Activated naive CD8-positive, alpha-beta T cell treated with anti-CD3 and anti-CD28 coated beads for 36 hours (primary cell): ENCODE measurements at regions not wholly inside any gene's neighbourhood (a gene's known extent, or its start where the extent isn't known, plus 50 kb on each side); places are given as distances from the start of the nearest gene placed in this dataset.
A peak's percentile ranks its signal among the peaks of the same experiment; 100 is the strongest.

Experiments used
- DNase-seq: peaks from one replicate; pipeline ENCODE4 v3.0.0; 2021
- H3K27ac Mint-ChIP-seq: one replicate; pipeline ENCODE4 v1.8.0; 2022; ENCODE audit warnings: mild to moderate bottlenecking, moderate library complexity, mixed read lengths
- H3K27me3 Mint-ChIP-seq: one replicate; pipeline ENCODE4 v1.8.0; 2022; ENCODE audit warnings: mild to moderate bottlenecking, mixed read lengths
- H3K36me3 Mint-ChIP-seq: one replicate; pipeline ENCODE4 v1.8.0; 2021; ENCODE audit warnings: mild to moderate bottlenecking, mixed read lengths
- H3K4me1 Mint-ChIP-seq: one replicate; pipeline ENCODE4 v1.8.0; 2021; ENCODE audit warnings: mixed read lengths
- H3K4me3 Mint-ChIP-seq: one replicate; pipeline ENCODE4 v1.8.0; 2022; ENCODE audit warnings: mild to moderate bottlenecking, moderate library complexity, mixed read lengths
- H3K9me3 Mint-ChIP-seq: one replicate; pipeline ENCODE4 v1.8.0; 2022; ENCODE audit warnings: mixed read lengths

GRCh38 chr3:31275038-31275572, 257.6 kb upstream of the STT3B start:
- no peaks in the 10 kb centered on the region for H3K36me3 Mint-ChIP-seq
- peaks cover 13% of the 10 kb centered on the region for H3K4me1 Mint-ChIP-seq
- no peaks in the 10 kb centered on the region for H3K27me3 Mint-ChIP-seq
- DNase-seq, result no peak
- H3K27ac Mint-ChIP-seq, result no peak overlapping the region
- no peaks in the 10 kb centered on the region for H3K9me3 Mint-ChIP-seq
- no peak overlapping the region for H3K4me3 Mint-ChIP-seq

GRCh38 chr3:31275583-31275982, 257.1 kb upstream of the STT3B start:
- Mint-ChIP-seq H3K4me3 (no peak overlapping the region), H3K36me3 (no peaks in the 10 kb centered on the region), H3K4me1 (peaks cover 13% of the 10 kb centered on the region), H3K9me3 (no peaks in the 10 kb centered on the region), H3K27me3 (no peaks in the 10 kb centered on the region), H3K27ac (no peak overlapping the region)
- DNase-seq, result no peak

- Mint-ChIP-seq H3K36me3 (no peaks in the 10 kb centered on the region), H3K27ac (no peak overlapping the region), H3K4me1 (peaks cover 9% of the 10 kb centered on the region), H3K4me3 (no peak overlapping the region), H3K27me3 (no peaks in the 10 kb centered on the region), H3K9me3 (no peaks in the 10 kb centered on the region)
- DNase-seq, result no peak
Observed at GRCh38 chr3:31277582-31277981, 255.1 kb upstream of the STT3B start.

GRCh38 chr3:31278532-31278931, 254.2 kb upstream of the STT3B start:
- no peak for DNase-seq
- Mint-ChIP-seq H3K9me3 (no peaks in the 10 kb centered on the region), H3K4me3 (no peak overlapping the region), H3K27me3 (no peaks in the 10 kb centered on the region), H3K36me3 (no peaks in the 10 kb centered on the region), H3K4me1 (peaks cover 9% of the 10 kb centered on the region), H3K27ac (no peak overlapping the region)

GRCh38 chr3:31284776-31285175, 247.9 kb upstream of the STT3B start:
- H3K9me3 Mint-ChIP-seq, result no peaks in the 10 kb centered on the region
- H3K27me3 Mint-ChIP-seq, result no peaks in the 10 kb centered on the region
- peaks cover 13% of the 10 kb centered on the region for H3K4me1 Mint-ChIP-seq
- no peaks in the 10 kb centered on the region for H3K36me3 Mint-ChIP-seq
- no peak for DNase-seq
- no peak overlapping the region for H3K27ac Mint-ChIP-seq
- H3K4me3 Mint-ChIP-seq, result no peak overlapping the region

- H3K27ac Mint-ChIP-seq, result no peak overlapping the region
- no peaks in the 10 kb centered on the region for H3K9me3 Mint-ChIP-seq
- no peaks in the 10 kb centered on the region for H3K36me3 Mint-ChIP-seq
- DNase-seq, result no peak
- no peak overlapping the region for H3K4me3 Mint-ChIP-seq
- H3K27me3 Mint-ChIP-seq, result no peaks in the 10 kb centered on the region
- H3K4me1 Mint-ChIP-seq, result peaks cover 13% of the 10 kb centered on the region
Observed at GRCh38 chr3:31285833-31286486, 246.8 kb upstream of the STT3B start.

GRCh38 chr3:31288224-31288623, 244.5 kb upstream of the STT3B start:
- no peaks in the 10 kb centered on the region for H3K9me3 Mint-ChIP-seq
- no peak overlapping the region for H3K4me3 Mint-ChIP-seq
- peaks cover 13% of the 10 kb centered on the region for H3K4me1 Mint-ChIP-seq
- no peak overlapping the region for H3K27ac Mint-ChIP-seq
- DNase-seq, result no peak
- H3K27me3 Mint-ChIP-seq, result no peaks in the 10 kb centered on the region
- no peaks in the 10 kb centered on the region for H3K36me3 Mint-ChIP-seq

- Mint-ChIP-seq H3K36me3 (no peaks in the 10 kb centered on the region), H3K27ac (no peak overlapping the region), H3K9me3 (no peaks in the 10 kb centered on the region), H3K4me3 (no peak overlapping the region), H3K27me3 (no peaks in the 10 kb centered on the region), H3K4me1 (peaks cover 13% of the 10 kb centered on the region)
- peak; percentile 39 for DNase-seq
Observed at GRCh38 chr3:31288641-31289100, 244.1 kb upstream of the STT3B start.

- Mint-ChIP-seq H3K27ac (no peak overlapping the region), H3K4me1 (peaks cover 13% of the 10 kb centered on the region), H3K27me3 (no peaks in the 10 kb centered on the region), H3K36me3 (no peaks in the 10 kb centered on the region), H3K9me3 (no peaks in the 10 kb centered on the region), H3K4me3 (no peak overlapping the region)
- DNase-seq, result no peak
Observed at GRCh38 chr3:31289584-31289983, 243.1 kb upstream of the STT3B start.

GRCh38 chr3:31290046-31290445, 242.7 kb upstream of the STT3B start:
- Mint-ChIP-seq H3K27ac (no peak overlapping the region), H3K36me3 (no peaks in the 10 kb centered on the region), H3K27me3 (no peaks in the 10 kb centered on the region), H3K9me3 (no peaks in the 10 kb centered on the region), H3K4me3 (no peak overlapping the region), H3K4me1 (peaks cover 13% of the 10 kb centered on the region)
- DNase-seq, result no peak

- no peak overlapping the region for H3K4me3 Mint-ChIP-seq
- H3K27ac Mint-ChIP-seq, result no peak overlapping the region
- no peak for DNase-seq
- H3K9me3 Mint-ChIP-seq, result no peaks in the 10 kb centered on the region
- H3K27me3 Mint-ChIP-seq, result no peaks in the 10 kb centered on the region
- H3K4me1 Mint-ChIP-seq, result peaks cover 13% of the 10 kb centered on the region
- no peaks in the 10 kb centered on the region for H3K36me3 Mint-ChIP-seq
Observed at GRCh38 chr3:31291818-31292217, 240.9 kb upstream of the STT3B start.

GRCh38 chr3:31294430-31295149, 238.1 kb upstream of the STT3B start:
- H3K4me3 Mint-ChIP-seq, result no peak overlapping the region
- no peak overlapping the region for H3K27ac Mint-ChIP-seq
- no peaks in the 10 kb centered on the region for H3K27me3 Mint-ChIP-seq
- no peak for DNase-seq
- peaks cover 2% of the 10 kb centered on the region for H3K4me1 Mint-ChIP-seq
- H3K9me3 Mint-ChIP-seq, result peaks cover 7% of the 10 kb centered on the region
- no peaks in the 10 kb centered on the region for H3K36me3 Mint-ChIP-seq

- Mint-ChIP-seq H3K27me3 (no peaks in the 10 kb centered on the region), H3K27ac (no peak overlapping the region), H3K9me3 (peaks cover 7% of the 10 kb centered on the region), H3K4me1 (no peaks in the 10 kb centered on the region), H3K36me3 (no peaks in the 10 kb centered on the region), H3K4me3 (no peak overlapping the region)
- DNase-seq, result no peak
Observed at GRCh38 chr3:31295150-31295765, 237.5 kb upstream of the STT3B start.

- H3K27me3 Mint-ChIP-seq, result no peaks in the 10 kb centered on the region
- peaks cover 7% of the 10 kb centered on the region for H3K9me3 Mint-ChIP-seq
- peaks cover 2% of the 10 kb centered on the region for H3K4me1 Mint-ChIP-seq
- no peaks in the 10 kb centered on the region for H3K36me3 Mint-ChIP-seq
- no peak overlapping the region for H3K4me3 Mint-ChIP-seq
- no peak overlapping the region for H3K27ac Mint-ChIP-seq
- DNase-seq, result no peak
Observed at GRCh38 chr3:31297726-31298298, 234.9 kb upstream of the STT3B start.
